NK-92 treated with Interleukin-12 subunit alpha and Interleukin-12 subunit beta, amount 100 ng/mL, for 24 hours (cell line): ENCODE measurements at regions not wholly inside any gene's neighbourhood (a gene's known extent, or its start where the extent isn't known, plus 50 kb on each side); places are given as distances from the start of the nearest gene placed in this dataset.
"Not testable (repeated sequence)": the region's sequence is repeated elsewhere in the genome, so short reads cannot be mapped to it uniquely, and the experiment has no call there.

Experiments
- DNase-seq: peaks from one replicate; lab custom pipeline; 2025; lab: John Stamatoyannopoulos, UW

- no peak for DNase-seq
Observed at GRCh38 chrX:25141684-25142083, 125.9 kb upstream of the ARX start.

GRCh38 chrX:25131055-25131454 lies 115.3 kb upstream of the ARX start:
- DNase-seq: no peak

GRCh38 chrX:25130619-25131018 lies 114.9 kb upstream of the ARX start:
- no peak for DNase-seq

GRCh38 chrX:25125483-25125882 lies 109.7 kb upstream of the ARX start:
- DNase-seq: no peak

GRCh38 chrX:25124391-25124790 lies 108.6 kb upstream of the ARX start:
- no peak for DNase-seq

GRCh38 chrX:25112156-25112555 lies 96.4 kb upstream of the ARX start:
- no peak for DNase-seq

GRCh38 chrX:25108481-25108880 lies 92.7 kb upstream of the ARX start:
- no peak for DNase-seq

GRCh38 chrX:25105221-25105620 lies 89.5 kb upstream of the ARX start:
- DNase-seq: no peak

- no peak for DNase-seq
Observed at GRCh38 chrX:25096522-25097045, 80.8 kb upstream of the ARX start.

- DNase-seq: not testable (repeated sequence)
Observed at GRCh38 chrX:25091152-25091551, 75.4 kb upstream of the ARX start.

- no peak for DNase-seq
Observed at GRCh38 chrX:25084446-25084845, 68.7 kb upstream of the ARX start.

- DNase-seq: no peak
Observed at GRCh38 chrX:25083661-25084060, 67.9 kb upstream of the ARX start.

- DNase-seq: no peak
Observed at GRCh38 chrX:25079020-25079419, 63.3 kb upstream of the ARX start.

- DNase-seq: no peak
Observed at GRCh38 chrX:25076941-25077500, 61.3 kb upstream of the ARX start.

GRCh38 chrX:25072247-25072646 lies 56.5 kb upstream of the ARX start:
- no peak for DNase-seq

- no peak for DNase-seq
Observed at GRCh38 chrX:25070038-25070437, 54.3 kb upstream of the ARX start.

GRCh38 chrX:25069209-25069608 lies 53.4 kb upstream of the ARX start:
- no peak for DNase-seq

- DNase-seq: no peak
Observed at GRCh38 chrX:25068340-25068739, 52.6 kb upstream of the ARX start.

GRCh38 chrX:25067271-25068172 lies 51.8 kb upstream of the ARX start:
- DNase-seq: no peak

GRCh38 chrX:25066131-25066530 lies 50.4 kb upstream of the ARX start:
- DNase-seq: no peak
